Keratinocyte (primary cell): ENCODE measurements at regions not wholly inside any gene's neighbourhood (a gene's known extent, or its start where the extent isn't known, plus 50 kb on each side); places are given as distances from the start of the nearest gene placed in this dataset.

Source experiments
- EZH2 ChIP-seq: IDR thresholded peaks from one replicate; pipeline ENCODE4 v1.6.1; 2012; ENCODE audit warnings: inconsistent platforms, mild to moderate bottlenecking, low read length, moderate library complexity
- TF ChIP-seq, protein P1 (sequence below), 3 experiments: IDR thresholded peaks in 1 of 3; conservative IDR thresholded peaks in 1 of 3; optimal IDR thresholded peaks in 1 of 3; 2 replicates in 2 of 3; 3 replicates in 1 of 3; pipeline versions ENCODE3 to v1.5.1; 2011; ENCODE audit warnings: low read length in 3 of 3, mild to moderate bottlenecking in 3 of 3, moderate library complexity in 2 of 3, control low read depth in 1 of 3, inconsistent platforms in 1 of 3; ENCODE audit not compliant: insufficient read depth in 2 of 3; ENCODE audit errors: extremely low read depth in 1 of 3

- TF ChIP-seq, protein P1, sequence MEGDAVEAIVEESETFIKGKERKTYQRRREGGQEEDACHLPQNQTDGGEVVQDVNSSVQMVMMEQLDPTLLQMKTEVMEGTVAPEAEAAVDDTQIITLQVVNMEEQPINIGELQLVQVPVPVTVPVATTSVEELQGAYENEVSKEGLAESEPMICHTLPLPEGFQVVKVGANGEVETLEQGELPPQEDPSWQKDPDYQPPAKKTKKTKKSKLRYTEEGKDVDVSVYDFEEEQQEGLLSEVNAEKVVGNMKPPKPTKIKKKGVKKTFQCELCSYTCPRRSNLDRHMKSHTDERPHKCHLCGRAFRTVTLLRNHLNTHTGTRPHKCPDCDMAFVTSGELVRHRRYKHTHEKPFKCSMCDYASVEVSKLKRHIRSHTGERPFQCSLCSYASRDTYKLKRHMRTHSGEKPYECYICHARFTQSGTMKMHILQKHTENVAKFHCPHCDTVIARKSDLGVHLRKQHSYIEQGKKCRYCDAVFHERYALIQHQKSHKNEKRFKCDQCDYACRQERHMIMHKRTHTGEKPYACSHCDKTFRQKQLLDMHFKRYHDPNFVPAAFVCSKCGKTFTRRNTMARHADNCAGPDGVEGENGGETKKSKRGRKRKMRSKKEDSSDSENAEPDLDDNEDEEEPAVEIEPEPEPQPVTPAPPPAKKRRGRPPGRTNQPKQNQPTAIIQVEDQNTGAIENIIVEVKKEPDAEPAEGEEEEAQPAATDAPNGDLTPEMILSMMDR (optimal IDR thresholded peaks at IDR 0.05 in 1 of 3, IDR thresholded peaks at IDR 0.05 in 1 of 3, conservative IDR thresholded peaks at IDR 0.05 in 1 of 3; ENCODE audit: extremely low read depth in 1 of 3, insufficient read depth in 2 of 3, low read length in 3 of 3), result no peak
- TF ChIP-seq EZH2, result no peak
These were observed 159.8 kb downstream of the RPS12 start for GRCh38 chr6:132974122-132974521.
